ENCODE measurements at regions not wholly inside any gene's neighbourhood (a gene's known extent, or its start where the extent isn't known, plus 50 kb on each side); places are given as distances from the start of the nearest gene placed in this dataset.

GRCh38 chr11:104655066-104655465, 243.2 kb downstream of the CASP12 start:
- peaks cover 5% of the 10 kb centered on the region for H3K4me1 ChIP-seq (ENCODE audit: insufficient read depth, low read length)
- no peaks in the 10 kb centered on the region for H3K36me3 ChIP-seq (ENCODE audit: insufficient read depth, low read length)
- peaks cover 11% of the 10 kb centered on the region for H3K9me3 ChIP-seq (ENCODE audit: insufficient read depth, low read depth, low read length)
- H3K27me3 ChIP-seq (ENCODE audit: insufficient read depth, low read length), result no peaks in the 10 kb centered on the region
- no peak overlapping the region for H3K4me3 ChIP-seq (ENCODE audit: low read length)
- H3K9ac ChIP-seq (ENCODE audit: low read depth, low read length), result no peak overlapping the region
- no peak overlapping the region for H3K27ac ChIP-seq (ENCODE audit: low read depth, low read length)

DNA sequence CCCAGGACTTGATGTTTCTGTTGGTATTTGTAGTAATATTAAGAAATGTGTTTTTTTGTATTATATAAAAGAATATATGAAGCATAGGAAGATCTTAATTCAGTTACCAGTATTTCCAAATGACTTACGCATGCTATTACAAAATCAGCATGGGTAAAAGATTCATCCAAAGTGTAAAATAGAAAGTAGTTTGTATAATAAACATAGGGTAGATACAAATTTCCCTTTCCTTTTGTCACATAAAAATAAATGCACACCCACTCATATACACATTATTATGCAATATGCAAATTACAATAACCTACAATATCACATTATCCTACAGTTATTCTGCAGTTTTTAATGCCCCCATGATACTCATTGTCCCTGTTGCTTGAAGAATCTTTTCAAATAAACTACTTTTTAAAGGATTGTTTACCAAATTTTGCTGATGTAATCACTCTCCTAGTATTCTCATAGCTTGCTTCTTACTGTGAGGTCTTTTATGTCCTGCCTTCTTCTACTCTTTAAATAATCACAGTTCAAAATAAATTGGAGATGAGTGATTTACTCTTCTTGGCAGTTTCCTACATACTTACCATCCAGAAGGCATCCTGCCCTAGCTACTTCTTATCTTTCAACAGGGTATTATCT, 244.0 kb downstream of the CASP12 start:
- WGBS, result no CpG with 5 or more reads among the region's 1 CpG
- H3K27ac ChIP-seq (ENCODE audit: low read depth, low read length), result no peak overlapping the region

DNA sequence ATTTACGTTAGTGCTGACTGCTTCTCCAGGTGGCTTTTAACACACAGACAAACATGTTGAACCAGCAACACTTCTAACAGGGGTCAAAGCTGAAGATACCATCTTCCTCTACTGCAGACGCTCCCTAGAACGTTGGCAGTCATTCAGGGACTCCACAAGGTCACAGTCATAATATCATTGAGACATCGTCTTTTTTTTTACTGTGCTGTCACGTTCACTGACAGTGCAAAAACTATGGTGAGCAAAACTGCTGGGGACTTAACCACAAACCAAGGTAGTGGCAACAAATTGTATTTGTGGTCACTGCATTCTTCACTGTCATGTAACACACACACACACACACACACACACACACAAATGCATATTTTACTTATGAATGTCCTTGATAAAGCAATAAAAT, 244.9 kb downstream of the CASP12 start:
- WGBS, result 94% methylated on average over 5 of the region's 5 CpGs
- H3K9me3 ChIP-seq (ENCODE audit: insufficient read depth, low read depth, low read length), result peaks cover 22% of the 10 kb centered on the region
- H3K4me1 ChIP-seq (ENCODE audit: insufficient read depth, low read length), result peaks cover 5% of the 10 kb centered on the region
- no peak overlapping the region for H3K9ac ChIP-seq (ENCODE audit: low read depth, low read length)
- no peaks in the 10 kb centered on the region for H3K27me3 ChIP-seq (ENCODE audit: insufficient read depth, low read length)
- H3K4me3 ChIP-seq (ENCODE audit: low read length), result no peak overlapping the region
- H3K27ac ChIP-seq (ENCODE audit: low read depth, low read length), result no peak overlapping the region
- H3K36me3 ChIP-seq (ENCODE audit: insufficient read depth, low read length), result no peaks in the 10 kb centered on the region

More for the DNA sequence above, 244.0 kb downstream of the CASP12 start:
- H3K36me3 ChIP-seq (ENCODE audit: insufficient read depth, low read length), result no peaks in the 10 kb centered on the region
- peaks cover 19% of the 10 kb centered on the region for H3K9me3 ChIP-seq (ENCODE audit: insufficient read depth, low read depth, low read length)
- H3K4me1 ChIP-seq (ENCODE audit: insufficient read depth, low read length), result peaks cover 5% of the 10 kb centered on the region
- no peak overlapping the region for H3K4me3 ChIP-seq (ENCODE audit: low read length)
- no peak overlapping the region for H3K9ac ChIP-seq (ENCODE audit: low read depth, low read length)
- no peaks in the 10 kb centered on the region for H3K27me3 ChIP-seq (ENCODE audit: insufficient read depth, low read length)

DNA sequence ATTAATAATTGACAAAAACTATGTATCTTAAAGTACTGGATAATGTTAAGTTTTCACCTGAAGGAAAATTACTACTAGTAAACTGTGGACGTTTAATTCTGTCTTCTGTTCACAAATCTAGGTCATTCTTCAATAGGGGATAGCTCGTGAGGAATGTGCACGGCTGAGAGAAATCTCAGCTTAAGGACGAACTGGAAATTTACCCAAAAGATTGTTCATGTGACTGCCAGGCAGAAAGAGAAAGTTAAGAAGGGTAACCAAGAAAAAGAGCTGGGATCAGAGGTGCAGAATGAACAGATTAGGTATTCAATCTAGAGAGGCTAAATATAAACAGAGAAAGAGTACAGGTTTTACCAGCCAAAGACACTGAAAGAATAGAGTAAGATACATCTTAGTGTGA, 245.3 kb downstream of the CASP12 start:
- Histone ChIP-seq H3K9me3 (ENCODE audit: insufficient read depth, low read depth, low read length) (peaks cover 22% of the 10 kb centered on the region), H3K4me3 (ENCODE audit: low read length) (no peak overlapping the region), H3K27me3 (ENCODE audit: insufficient read depth, low read length) (no peaks in the 10 kb centered on the region), H3K36me3 (ENCODE audit: insufficient read depth, low read length) (no peaks in the 10 kb centered on the region), H3K9ac (ENCODE audit: low read depth, low read length) (no peak overlapping the region), H3K27ac (ENCODE audit: low read depth, low read length) (no peak overlapping the region), H3K4me1 (ENCODE audit: insufficient read depth, low read length) (peaks cover 5% of the 10 kb centered on the region)
- 93% methylated on average over 4 of the region's 4 CpGs for WGBS

- no peak overlapping the region for H3K27ac ChIP-seq (ENCODE audit: low read depth, low read length)
- peaks cover 22% of the 10 kb centered on the region for H3K9me3 ChIP-seq (ENCODE audit: insufficient read depth, low read depth, low read length)
- H3K27me3 ChIP-seq (ENCODE audit: insufficient read depth, low read length), result no peaks in the 10 kb centered on the region
- no peak overlapping the region for H3K4me3 ChIP-seq (ENCODE audit: low read length)
- no peaks in the 10 kb centered on the region for H3K36me3 ChIP-seq (ENCODE audit: insufficient read depth, low read length)
- H3K4me1 ChIP-seq (ENCODE audit: insufficient read depth, low read length), result peaks cover 5% of the 10 kb centered on the region
- no peak overlapping the region for H3K9ac ChIP-seq (ENCODE audit: low read depth, low read length)
- over 99% methylated on average over 5 of the region's 5 CpGs for WGBS
Measured at GRCh38 chr11:104650234-104650633, 248.0 kb downstream of the CASP12 start.

DNA sequence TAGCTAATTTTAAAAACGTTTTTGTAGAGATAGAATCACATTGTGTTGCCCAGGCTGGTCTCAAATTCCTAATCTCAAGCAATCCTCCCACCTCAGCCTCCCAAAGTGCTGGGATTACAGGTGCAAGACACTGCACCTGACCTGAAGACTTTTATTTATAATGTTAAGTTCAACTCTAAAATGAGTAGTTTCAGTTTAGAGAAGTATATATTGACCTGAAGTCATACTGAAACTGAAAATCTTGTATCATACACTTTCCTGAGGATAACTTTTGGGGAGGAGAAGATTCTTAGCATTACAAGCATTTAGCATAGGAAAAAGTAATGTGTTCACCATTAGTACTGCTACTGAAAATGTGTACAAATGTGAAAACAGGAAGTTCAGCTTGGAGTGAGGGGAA, 249.3 kb downstream of the CASP12 start:
- Histone ChIP-seq H3K27ac (ENCODE audit: low read depth, low read length) (no peak overlapping the region), H3K27me3 (ENCODE audit: insufficient read depth, low read length) (no peaks in the 10 kb centered on the region), H3K4me3 (ENCODE audit: low read length) (no peak overlapping the region), H3K9me3 (ENCODE audit: insufficient read depth, low read depth, low read length) (peaks cover 22% of the 10 kb centered on the region), H3K9ac (ENCODE audit: low read depth, low read length) (no peak overlapping the region), H3K4me1 (ENCODE audit: insufficient read depth, low read length) (no peaks in the 10 kb centered on the region; the same call in 1 of the 2 replicates), H3K36me3 (ENCODE audit: insufficient read depth, low read length) (no peaks in the 10 kb centered on the region)
- WGBS, result 80% methylated on average over 1 of the region's 1 CpG

GRCh38 chr11:104645261-104646222, 252.7 kb downstream of the CASP12 start:
- Histone ChIP-seq H3K4me1 (ENCODE audit: insufficient read depth, low read length) (no peaks in the 10 kb centered on the region), H3K9ac (ENCODE audit: low read depth, low read length) (no peak overlapping the region), H3K9me3 (ENCODE audit: insufficient read depth, low read depth, low read length) (peaks cover 15% of the 10 kb centered on the region), H3K36me3 (ENCODE audit: insufficient read depth, low read length) (no peaks in the 10 kb centered on the region), H3K27me3 (ENCODE audit: insufficient read depth, low read length) (no peaks in the 10 kb centered on the region), H3K4me3 (ENCODE audit: low read length) (no peak overlapping the region), H3K27ac (ENCODE audit: low read depth, low read length) (no peak overlapping the region)
- 87% methylated on average over 2 of the region's 2 CpGs for WGBS

DNA sequence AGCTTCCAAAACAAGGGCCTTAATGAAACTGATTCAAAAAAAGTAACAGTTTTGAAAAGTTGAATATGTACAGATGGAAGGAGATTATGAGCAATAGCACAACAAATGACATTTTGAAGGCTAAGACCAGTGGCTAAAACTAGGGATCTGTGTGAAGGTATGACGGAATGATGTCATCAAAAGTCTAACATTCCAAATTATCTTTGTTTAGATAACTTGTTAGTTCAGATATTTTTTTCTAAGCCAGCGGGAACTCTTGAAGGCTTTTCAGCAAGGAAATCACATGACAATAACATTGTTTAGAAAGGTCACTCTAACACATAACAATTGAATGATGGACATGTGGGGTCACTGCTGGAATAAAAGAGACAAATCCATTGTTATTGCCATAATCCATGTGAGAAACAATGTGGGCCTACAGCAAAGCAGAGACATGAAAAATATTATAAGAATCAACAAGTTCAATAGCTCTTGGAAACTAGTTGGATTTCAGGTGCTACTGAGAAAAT, 260.5 kb downstream of the CASP12 start:
- Histone ChIP-seq H3K27me3 (ENCODE audit: insufficient read depth, low read length) (no peaks in the 10 kb centered on the region), H3K4me1 (ENCODE audit: insufficient read depth, low read length) (peaks cover 14% of the 10 kb centered on the region), H3K9ac (ENCODE audit: low read depth, low read length) (no peak overlapping the region), H3K27ac (ENCODE audit: low read depth, low read length) (no peak overlapping the region), H3K4me3 (ENCODE audit: low read length) (no peak overlapping the region), H3K36me3 (ENCODE audit: insufficient read depth, low read length) (no peaks in the 10 kb centered on the region), H3K9me3 (ENCODE audit: insufficient read depth, low read depth, low read length) (no peaks in the 10 kb centered on the region)
- WGBS, result 80% methylated on average over 1 of the region's 2 CpGs

DNA sequence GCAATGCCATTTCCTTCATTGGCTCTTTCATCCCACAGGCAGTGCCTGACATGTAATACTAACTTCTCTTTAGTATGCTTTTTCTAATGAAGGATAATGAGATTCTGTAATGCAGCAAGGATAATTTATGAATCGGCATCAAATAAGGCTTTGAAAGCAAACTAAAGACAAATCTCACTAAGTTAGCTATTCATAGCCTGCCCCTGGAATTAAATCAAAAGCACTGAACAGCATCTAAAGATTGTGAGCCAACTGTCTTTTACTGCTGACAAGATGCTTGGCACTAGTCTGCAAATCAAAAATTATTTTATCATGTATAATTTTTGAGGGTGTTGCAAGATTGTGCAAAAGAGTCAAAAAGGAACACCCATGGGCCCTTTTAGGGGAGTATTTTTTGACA, 265.0 kb downstream of the CASP12 start:
- H3K27me3 ChIP-seq (ENCODE audit: insufficient read depth, low read length), result no peaks in the 10 kb centered on the region
- H3K9ac ChIP-seq (ENCODE audit: low read depth, low read length), result no peak overlapping the region
- H3K36me3 ChIP-seq (ENCODE audit: insufficient read depth, low read length), result no peaks in the 10 kb centered on the region
- peaks cover 22% of the 10 kb centered on the region for H3K4me1 ChIP-seq (ENCODE audit: insufficient read depth, low read length)
- 100% methylated on average over 1 of the region's 1 CpG for WGBS
- no peak overlapping the region for H3K27ac ChIP-seq (ENCODE audit: low read depth, low read length)
- no peak overlapping the region for H3K4me3 ChIP-seq (ENCODE audit: low read length)
- no peaks in the 10 kb centered on the region for H3K9me3 ChIP-seq (ENCODE audit: insufficient read depth, low read depth, low read length)

DNA sequence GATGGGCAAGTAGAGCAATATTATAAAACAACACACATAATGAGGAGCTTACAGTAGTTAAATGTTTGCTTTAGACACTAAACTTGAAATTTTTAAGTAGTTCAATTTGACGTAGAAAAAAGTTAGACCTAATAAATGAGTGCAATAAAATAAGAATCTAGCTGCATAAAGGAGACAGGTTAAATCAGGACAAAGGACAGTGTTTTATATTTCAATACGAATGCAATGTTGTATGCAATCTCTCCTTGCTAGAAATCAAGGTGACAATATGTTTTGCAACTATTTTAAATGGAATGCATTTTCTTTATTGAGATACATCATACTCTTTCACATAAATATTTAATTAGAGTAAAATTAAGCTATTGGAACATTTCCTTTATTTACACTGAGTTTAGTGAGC, 267.9 kb downstream of the CASP12 start:
- Histone ChIP-seq H3K36me3 (ENCODE audit: insufficient read depth, low read length) (no peaks in the 10 kb centered on the region), H3K4me3 (ENCODE audit: low read length) (no peak overlapping the region), H3K4me1 (ENCODE audit: insufficient read depth, low read length) (peaks cover 14% of the 10 kb centered on the region), H3K27ac (ENCODE audit: low read depth, low read length) (no peak overlapping the region), H3K27me3 (ENCODE audit: insufficient read depth, low read length) (no peaks in the 10 kb centered on the region), H3K9ac (ENCODE audit: low read depth, low read length) (no peak overlapping the region), H3K9me3 (ENCODE audit: insufficient read depth, low read depth, low read length) (no peaks in the 10 kb centered on the region)
- WGBS, result 93% methylated on average over 2 of the region's 2 CpGs

- 89% methylated on average over 2 of the region's 2 CpGs for WGBS
- H3K27me3 ChIP-seq (ENCODE audit: insufficient read depth, low read length), result no peaks in the 10 kb centered on the region
- peaks cover 35% of the 10 kb centered on the region for H3K4me1 ChIP-seq (ENCODE audit: insufficient read depth, low read length)
Measured at GRCh38 chr11:104625246-104625645, 273.0 kb downstream of the CASP12 start.

More at GRCh38 chr11:104625246-104625645, 273.0 kb downstream of the CASP12 start:
- Histone ChIP-seq H3K4me3 (ENCODE audit: low read length) (no peak overlapping the region), H3K9me3 (ENCODE audit: insufficient read depth, low read depth, low read length) (no peaks in the 10 kb centered on the region), H3K9ac (ENCODE audit: low read depth, low read length) (no peak overlapping the region), H3K36me3 (ENCODE audit: insufficient read depth, low read length) (no peaks in the 10 kb centered on the region), H3K27ac (ENCODE audit: low read depth, low read length) (no peak overlapping the region)

Data from HUES64 (cell line).